PFSK-1 (cell line): ENCODE measurements at regions not wholly inside any gene's neighbourhood (a gene's known extent, or its start where the extent isn't known, plus 50 kb on each side); places are given as distances from the start of the nearest gene placed in this dataset.

Experiments used
- POLR2AphosphoS5 ChIP-seq: IDR thresholded peaks from 2 replicates; pipeline ENCODE4 v1.6.1; 2012; ENCODE audit warnings: low read depth, mild to moderate bottlenecking, control low read depth, low read length, moderate library complexity
- TF ChIP-seq, protein P1 (sequence below), 2 experiments: IDR thresholded peaks; 2 replicates each; pipeline versions ENCODE4 v1.6.1 to v1.8.0; 2011 to 2012; ENCODE audit warnings: low read depth in 2 of 2, low read length in 2 of 2, control low read depth in 1 of 2, inconsistent platforms in 1 of 2, mild to moderate bottlenecking in 1 of 2, moderate library complexity in 1 of 2; ENCODE audit not compliant: insufficient read depth in 1 of 2

DNA sequence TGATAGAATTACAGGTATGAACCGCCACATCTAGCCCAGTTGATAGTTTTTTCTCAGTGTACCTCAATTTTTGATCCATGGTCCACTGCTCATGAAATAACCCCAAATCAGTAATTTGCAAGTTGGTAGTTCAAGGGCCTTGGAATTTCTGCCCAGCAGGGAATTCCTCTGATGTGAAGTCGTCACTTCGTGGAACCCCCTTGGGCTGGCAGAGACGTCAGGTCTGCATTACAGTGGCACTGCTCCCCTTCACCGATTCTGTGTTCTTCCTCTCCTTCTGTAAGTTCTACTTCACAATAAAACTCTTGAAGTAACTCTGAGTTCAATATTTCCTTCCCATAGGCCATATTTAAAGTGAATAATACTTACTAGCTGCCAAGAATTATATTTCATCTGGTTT lies 881.0 kb downstream of the OTOL1 start:
- TF ChIP-seq, protein P1, sequence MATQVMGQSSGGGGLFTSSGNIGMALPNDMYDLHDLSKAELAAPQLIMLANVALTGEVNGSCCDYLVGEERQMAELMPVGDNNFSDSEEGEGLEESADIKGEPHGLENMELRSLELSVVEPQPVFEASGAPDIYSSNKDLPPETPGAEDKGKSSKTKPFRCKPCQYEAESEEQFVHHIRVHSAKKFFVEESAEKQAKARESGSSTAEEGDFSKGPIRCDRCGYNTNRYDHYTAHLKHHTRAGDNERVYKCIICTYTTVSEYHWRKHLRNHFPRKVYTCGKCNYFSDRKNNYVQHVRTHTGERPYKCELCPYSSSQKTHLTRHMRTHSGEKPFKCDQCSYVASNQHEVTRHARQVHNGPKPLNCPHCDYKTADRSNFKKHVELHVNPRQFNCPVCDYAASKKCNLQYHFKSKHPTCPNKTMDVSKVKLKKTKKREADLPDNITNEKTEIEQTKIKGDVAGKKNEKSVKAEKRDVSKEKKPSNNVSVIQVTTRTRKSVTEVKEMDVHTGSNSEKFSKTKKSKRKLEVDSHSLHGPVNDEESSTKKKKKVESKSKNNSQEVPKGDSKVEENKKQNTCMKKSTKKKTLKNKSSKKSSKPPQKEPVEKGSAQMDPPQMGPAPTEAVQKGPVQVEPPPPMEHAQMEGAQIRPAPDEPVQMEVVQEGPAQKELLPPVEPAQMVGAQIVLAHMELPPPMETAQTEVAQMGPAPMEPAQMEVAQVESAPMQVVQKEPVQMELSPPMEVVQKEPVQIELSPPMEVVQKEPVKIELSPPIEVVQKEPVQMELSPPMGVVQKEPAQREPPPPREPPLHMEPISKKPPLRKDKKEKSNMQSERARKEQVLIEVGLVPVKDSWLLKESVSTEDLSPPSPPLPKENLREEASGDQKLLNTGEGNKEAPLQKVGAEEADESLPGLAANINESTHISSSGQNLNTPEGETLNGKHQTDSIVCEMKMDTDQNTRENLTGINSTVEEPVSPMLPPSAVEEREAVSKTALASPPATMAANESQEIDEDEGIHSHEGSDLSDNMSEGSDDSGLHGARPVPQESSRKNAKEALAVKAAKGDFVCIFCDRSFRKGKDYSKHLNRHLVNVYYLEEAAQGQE (IDR thresholded peaks at IDR 0.05; ENCODE audit: insufficient read depth in 1 of 2, low read depth in 2 of 2, low read length in 2 of 2): no peak
- no peak for TF ChIP-seq POLR2AphosphoS5
